OCI-LY3 (cell line): ENCODE measurements at regions not wholly inside any gene's neighbourhood (a gene's known extent, or its start where the extent isn't known, plus 50 kb on each side); places are given as distances from the start of the nearest gene placed in this dataset.

Source experiments
- EZH2phosphoT487 ChIP-seq: fragments of 200-600 bp; shearing (Covaris generic); IDR thresholded peaks from 2 replicates; pipeline ENCODE4 v1.6.1; 2018; ENCODE audit warnings: antibody characterized with exemption, mixed run types, low read depth
- TF ChIP-seq, protein P1 (sequence below): fragments of 200-600, 300-600 bp; sonication (generic); IDR thresholded peaks from 2 replicates; pipeline ENCODE4 v1.5.1; 2014; ENCODE audit warnings: antibody characterized with exemption, low read length, low read depth

DNA sequence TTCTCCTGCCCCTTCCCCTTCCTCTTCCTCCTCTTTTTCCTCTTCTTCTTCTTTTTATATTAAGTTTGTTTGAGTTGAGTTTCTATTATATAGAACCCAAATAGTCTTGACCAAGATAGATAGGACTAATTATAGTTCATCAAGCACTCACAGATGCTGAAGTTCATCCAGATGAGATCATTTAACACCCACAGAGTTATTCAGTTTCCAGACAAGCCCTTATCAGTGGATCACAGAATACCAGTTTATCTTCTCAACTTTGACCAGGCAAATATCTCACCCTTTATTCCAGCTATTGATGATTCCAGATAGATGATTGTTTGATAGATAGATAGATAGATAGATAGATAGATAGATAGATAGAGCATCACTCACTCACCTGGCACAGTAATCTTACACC lies 87.5 kb downstream of the AXIN2 start:
- TF ChIP-seq, protein P1, sequence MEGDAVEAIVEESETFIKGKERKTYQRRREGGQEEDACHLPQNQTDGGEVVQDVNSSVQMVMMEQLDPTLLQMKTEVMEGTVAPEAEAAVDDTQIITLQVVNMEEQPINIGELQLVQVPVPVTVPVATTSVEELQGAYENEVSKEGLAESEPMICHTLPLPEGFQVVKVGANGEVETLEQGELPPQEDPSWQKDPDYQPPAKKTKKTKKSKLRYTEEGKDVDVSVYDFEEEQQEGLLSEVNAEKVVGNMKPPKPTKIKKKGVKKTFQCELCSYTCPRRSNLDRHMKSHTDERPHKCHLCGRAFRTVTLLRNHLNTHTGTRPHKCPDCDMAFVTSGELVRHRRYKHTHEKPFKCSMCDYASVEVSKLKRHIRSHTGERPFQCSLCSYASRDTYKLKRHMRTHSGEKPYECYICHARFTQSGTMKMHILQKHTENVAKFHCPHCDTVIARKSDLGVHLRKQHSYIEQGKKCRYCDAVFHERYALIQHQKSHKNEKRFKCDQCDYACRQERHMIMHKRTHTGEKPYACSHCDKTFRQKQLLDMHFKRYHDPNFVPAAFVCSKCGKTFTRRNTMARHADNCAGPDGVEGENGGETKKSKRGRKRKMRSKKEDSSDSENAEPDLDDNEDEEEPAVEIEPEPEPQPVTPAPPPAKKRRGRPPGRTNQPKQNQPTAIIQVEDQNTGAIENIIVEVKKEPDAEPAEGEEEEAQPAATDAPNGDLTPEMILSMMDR, result no peak
- TF ChIP-seq EZH2phosphoT487, result no peak
